ENCODE measurements at regions not wholly inside any gene's neighbourhood (a gene's known extent, or its start where the extent isn't known, plus 50 kb on each side); places are given as distances from the start of the nearest gene placed in this dataset.

GRCh38 chr15:87374339-87374738 lies 882.2 kb downstream of the NTRK3 start:
- Histone ChIP-seq H3K9ac (ENCODE audit: low read length in 2 of 2) (no peak overlapping the region), H3K27me3 (ENCODE audit: control insufficient read depth in 1 of 2, insufficient read depth in 2 of 2, low read length in 2 of 2) (no peaks in the 10 kb centered on the region), H3K27ac (ENCODE audit: low read length) (no peak overlapping the region)

GRCh38 chr15:87369269-87369668 lies 887.3 kb downstream of the NTRK3 start:
- Histone ChIP-seq H3K9ac (ENCODE audit: low read length in 2 of 2) (no peak overlapping the region), H3K9me3 (ENCODE audit: control insufficient read depth in 2 of 2, low read length in 2 of 2) (peaks cover 0 to 3% of the 10 kb centered on the region in 2 donors), H3K27ac (ENCODE audit: low read length) (no peak overlapping the region), H3K27me3 (ENCODE audit: control insufficient read depth in 1 of 2, insufficient read depth in 2 of 2, low read length in 2 of 2) (no peaks in the 10 kb centered on the region), H3K4me1 (ENCODE audit: control insufficient read depth, insufficient read depth, low read length) (no peaks in the 10 kb centered on the region), H3K36me3 (ENCODE audit: control insufficient read depth in 2 of 2, insufficient read depth in 2 of 2, low read length in 2 of 2) (no peaks in the 10 kb centered on the region), H3K4me3 (ENCODE audit: low read length in 2 of 2) (no peak overlapping the region)

More at GRCh38 chr15:87374339-87374738, 882.2 kb downstream of the NTRK3 start:
- no peaks in the 10 kb centered on the region for H3K36me3 ChIP-seq (ENCODE audit: control insufficient read depth in 2 of 2, insufficient read depth in 2 of 2, low read length in 2 of 2)
- H3K4me1 ChIP-seq (ENCODE audit: control insufficient read depth, insufficient read depth, low read length): no peaks in the 10 kb centered on the region
- no peak overlapping the region for H3K4me3 ChIP-seq (ENCODE audit: low read length in 2 of 2)
- no peaks in the 10 kb centered on the region for H3K9me3 ChIP-seq (ENCODE audit: control insufficient read depth in 2 of 2, low read length in 2 of 2)

GRCh38 chr15:87368511-87368910 lies 888.0 kb downstream of the NTRK3 start:
- H3K36me3 ChIP-seq (ENCODE audit: control insufficient read depth in 2 of 2, insufficient read depth in 2 of 2, low read length in 2 of 2): no peaks in the 10 kb centered on the region
- H3K4me3 ChIP-seq (ENCODE audit: low read length in 2 of 2): no peak overlapping the region
- H3K9ac ChIP-seq (ENCODE audit: low read length in 2 of 2): no peak overlapping the region
- no peak overlapping the region for H3K27ac ChIP-seq (ENCODE audit: low read length)
- no peaks in the 10 kb centered on the region for H3K27me3 ChIP-seq (ENCODE audit: control insufficient read depth in 1 of 2, insufficient read depth in 2 of 2, low read length in 2 of 2)
- H3K4me1 ChIP-seq (ENCODE audit: control insufficient read depth, insufficient read depth, low read length): no peaks in the 10 kb centered on the region
- H3K9me3 ChIP-seq (ENCODE audit: control insufficient read depth in 2 of 2, low read length in 2 of 2): peaks cover 0 to 3% of the 10 kb centered on the region in 2 donors

- H3K9me3 ChIP-seq (ENCODE audit: control insufficient read depth in 2 of 2, low read length in 2 of 2): peaks cover 0 to 3% of the 10 kb centered on the region in 2 donors
- no peaks in the 10 kb centered on the region for H3K4me1 ChIP-seq (ENCODE audit: control insufficient read depth, insufficient read depth, low read length)
- no peak overlapping the region for H3K9ac ChIP-seq (ENCODE audit: low read length in 2 of 2)
- no peaks in the 10 kb centered on the region for H3K27me3 ChIP-seq (ENCODE audit: control insufficient read depth in 1 of 2, insufficient read depth in 2 of 2, low read length in 2 of 2)
- H3K4me3 ChIP-seq (ENCODE audit: low read length in 2 of 2): no peak overlapping the region
- H3K36me3 ChIP-seq (ENCODE audit: control insufficient read depth in 2 of 2, insufficient read depth in 2 of 2, low read length in 2 of 2): no peaks in the 10 kb centered on the region
- H3K27ac ChIP-seq (ENCODE audit: low read length): no peak overlapping the region
Measured at GRCh38 chr15:87365186-87365585, 891.4 kb downstream of the NTRK3 start.

GRCh38 chr15:87362531-87362930 lies 894.0 kb downstream of the NTRK3 start:
- Histone ChIP-seq H3K27ac (ENCODE audit: low read length) (no peak overlapping the region), H3K4me3 (ENCODE audit: low read length in 2 of 2) (no peak overlapping the region), H3K36me3 (ENCODE audit: control insufficient read depth in 2 of 2, insufficient read depth in 2 of 2, low read length in 2 of 2) (no peaks in the 10 kb centered on the region), H3K9ac (ENCODE audit: low read length in 2 of 2) (no peak overlapping the region), H3K4me1 (ENCODE audit: control insufficient read depth, insufficient read depth, low read length) (no peaks in the 10 kb centered on the region), H3K9me3 (ENCODE audit: control insufficient read depth in 2 of 2, low read length in 2 of 2) (no peaks in the 10 kb centered on the region), H3K27me3 (ENCODE audit: control insufficient read depth in 1 of 2, insufficient read depth in 2 of 2, low read length in 2 of 2) (no peaks in the 10 kb centered on the region)

GRCh38 chr15:87357637-87358313 lies 898.8 kb downstream of the NTRK3 start:
- no peak overlapping the region for H3K4me3 ChIP-seq (ENCODE audit: low read length in 2 of 2)
- no peaks in the 10 kb centered on the region for H3K36me3 ChIP-seq (ENCODE audit: control insufficient read depth in 2 of 2, insufficient read depth in 2 of 2, low read length in 2 of 2)
- no peak overlapping the region for H3K27ac ChIP-seq (ENCODE audit: low read length)
- no peaks in the 10 kb centered on the region for H3K4me1 ChIP-seq (ENCODE audit: control insufficient read depth, insufficient read depth, low read length)
- H3K27me3 ChIP-seq (ENCODE audit: control insufficient read depth in 1 of 2, insufficient read depth in 2 of 2, low read length in 2 of 2): no peaks in the 10 kb centered on the region
- H3K9me3 ChIP-seq (ENCODE audit: control insufficient read depth in 2 of 2, low read length in 2 of 2): no peaks in the 10 kb centered on the region
- H3K9ac ChIP-seq (ENCODE audit: low read length in 2 of 2): no peak overlapping the region

GRCh38 chr15:87355946-87356345 lies 900.6 kb downstream of the NTRK3 start:
- Histone ChIP-seq H3K4me1 (ENCODE audit: control insufficient read depth, insufficient read depth, low read length) (no peaks in the 10 kb centered on the region), H3K4me3 (ENCODE audit: low read length in 2 of 2) (no peak overlapping the region), H3K9me3 (ENCODE audit: control insufficient read depth in 2 of 2, low read length in 2 of 2) (no peaks in the 10 kb centered on the region), H3K27me3 (ENCODE audit: control insufficient read depth in 1 of 2, insufficient read depth in 2 of 2, low read length in 2 of 2) (no peaks in the 10 kb centered on the region), H3K36me3 (ENCODE audit: control insufficient read depth in 2 of 2, insufficient read depth in 2 of 2, low read length in 2 of 2) (no peaks in the 10 kb centered on the region), H3K9ac (ENCODE audit: low read length in 2 of 2) (no peak overlapping the region), H3K27ac (ENCODE audit: low read length) (no peak overlapping the region)

- no peaks in the 10 kb centered on the region for H3K9me3 ChIP-seq (ENCODE audit: control insufficient read depth in 2 of 2, low read length in 2 of 2)
- no peaks in the 10 kb centered on the region for H3K27me3 ChIP-seq (ENCODE audit: control insufficient read depth in 1 of 2, insufficient read depth in 2 of 2, low read length in 2 of 2)
- no peaks in the 10 kb centered on the region for H3K36me3 ChIP-seq (ENCODE audit: control insufficient read depth in 2 of 2, insufficient read depth in 2 of 2, low read length in 2 of 2)
- H3K4me3 ChIP-seq (ENCODE audit: low read length in 2 of 2): no peak overlapping the region
- no peaks in the 10 kb centered on the region for H3K4me1 ChIP-seq (ENCODE audit: control insufficient read depth, insufficient read depth, low read length)
- H3K9ac ChIP-seq (ENCODE audit: low read length in 2 of 2): no peak overlapping the region
- H3K27ac ChIP-seq (ENCODE audit: low read length): no peak overlapping the region
Measured at GRCh38 chr15:87354661-87355410, 901.7 kb downstream of the NTRK3 start.

- no peaks in the 10 kb centered on the region for H3K36me3 ChIP-seq (ENCODE audit: control insufficient read depth in 2 of 2, insufficient read depth in 2 of 2, low read length in 2 of 2)
- no peak overlapping the region for H3K4me3 ChIP-seq (ENCODE audit: low read length in 2 of 2)
- no peak overlapping the region for H3K9ac ChIP-seq (ENCODE audit: low read length in 2 of 2)
- no peaks in the 10 kb centered on the region for H3K27me3 ChIP-seq (ENCODE audit: control insufficient read depth in 1 of 2, insufficient read depth in 2 of 2, low read length in 2 of 2)
- H3K9me3 ChIP-seq (ENCODE audit: control insufficient read depth in 2 of 2, low read length in 2 of 2): no peaks in the 10 kb centered on the region
- H3K27ac ChIP-seq (ENCODE audit: low read length): no peak overlapping the region
- no peaks in the 10 kb centered on the region for H3K4me1 ChIP-seq (ENCODE audit: control insufficient read depth, insufficient read depth, low read length)
Measured at GRCh38 chr15:87349181-87349580, 907.4 kb downstream of the NTRK3 start.

- Histone ChIP-seq H3K4me1 (ENCODE audit: control insufficient read depth, insufficient read depth, low read length) (no peaks in the 10 kb centered on the region), H3K27ac (ENCODE audit: low read length) (no peak overlapping the region), H3K9me3 (ENCODE audit: control insufficient read depth in 2 of 2, low read length in 2 of 2) (no peaks in the 10 kb centered on the region), H3K9ac (ENCODE audit: low read length in 2 of 2) (no peak overlapping the region), H3K4me3 (ENCODE audit: low read length in 2 of 2) (no peak overlapping the region), H3K36me3 (ENCODE audit: control insufficient read depth in 2 of 2, insufficient read depth in 2 of 2, low read length in 2 of 2) (no peaks in the 10 kb centered on the region), H3K27me3 (ENCODE audit: control insufficient read depth in 1 of 2, insufficient read depth in 2 of 2, low read length in 2 of 2) (no peaks in the 10 kb centered on the region)
Measured at GRCh38 chr15:87348746-87349145, 907.8 kb downstream of the NTRK3 start.
